ENCODE measurements at regions not wholly inside any gene's neighbourhood (a gene's known extent, or its start where the extent isn't known, plus 50 kb on each side); places are given as distances from the start of the nearest gene placed in this dataset.

GRCh38 chr18:61727241-61728193 lies 165.3 kb downstream of the RNF152 start:
- DNase-seq = no peak

- no peak for DNase-seq
Observed at GRCh38 chr18:61724532-61724931, 168.3 kb downstream of the RNF152 start.

- no peak for DNase-seq
Observed at GRCh38 chr18:61722247-61722646, 170.6 kb downstream of the RNF152 start.

- DNase-seq = no peak
Observed at GRCh38 chr18:61720496-61720895, 172.3 kb downstream of the RNF152 start.

GRCh38 chr18:61719671-61720070 lies 173.1 kb downstream of the RNF152 start:
- DNase-seq = no peak

GRCh38 chr18:61718944-61719343 lies 173.9 kb downstream of the RNF152 start:
- no peak for DNase-seq

GRCh38 chr18:61714421-61714820 lies 178.4 kb downstream of the RNF152 start:
- no peak for DNase-seq

- no peak for DNase-seq
Observed at GRCh38 chr18:61713502-61713901, 179.3 kb downstream of the RNF152 start.

- no peak for DNase-seq
Observed at GRCh38 chr18:61710082-61710620, 182.7 kb downstream of the RNF152 start.

GRCh38 chr18:61706276-61706915 lies 186.4 kb downstream of the RNF152 start:
- no peak for DNase-seq

- no peak for DNase-seq
Observed at GRCh38 chr18:61703508-61703907, 189.3 kb downstream of the RNF152 start.

- no peak for DNase-seq
Observed at GRCh38 chr18:61702007-61702406, 190.8 kb downstream of the RNF152 start.

GRCh38 chr18:61699397-61700110 lies 193.3 kb downstream of the RNF152 start:
- DNase-seq = no peak

GRCh38 chr18:61697306-61697909 lies 195.4 kb downstream of the RNF152 start:
- DNase-seq = no peak

- DNase-seq = no peak
Observed at GRCh38 chr18:61694236-61694635, 198.6 kb downstream of the RNF152 start.

- DNase-seq = no peak
Observed at GRCh38 chr18:61690418-61691138, 202.2 kb downstream of the RNF152 start.

- DNase-seq = no peak
Observed at GRCh38 chr18:61687317-61687716, 205.5 kb downstream of the RNF152 start.

GRCh38 chr18:61683856-61684255 lies 209.0 kb downstream of the RNF152 start:
- DNase-seq = no peak

GRCh38 chr18:61681065-61681464 lies 211.7 kb downstream of the RNF152 start:
- no peak for DNase-seq

- no peak for DNase-seq
Observed at GRCh38 chr18:61679836-61680235, 213.0 kb downstream of the RNF152 start.

- no peak for DNase-seq
Observed at GRCh38 chr18:61677435-61677970, 215.3 kb downstream of the RNF152 start.

Data from right lung (tissue), 2 donors.